NCI-H446 treated with DMSO at 0.1 percent for 48 hours (cell line): ENCODE measurements at regions not wholly inside any gene's neighbourhood (a gene's known extent, or its start where the extent isn't known, plus 50 kb on each side); places are given as distances from the start of the nearest gene placed in this dataset.
"Not testable (repeated sequence)": the region's sequence is repeated elsewhere in the genome, so short reads cannot be mapped to it uniquely, and the experiment has no call there.

Experiments
- DNase-seq: peaks from one replicate; lab custom pipeline; 2025; lab: John Stamatoyannopoulos, UW

GRCh38 chr1:101550581-101550980 is 313.8 kb downstream of the S1PR1 start:
- DNase-seq, result no peak

DNA sequence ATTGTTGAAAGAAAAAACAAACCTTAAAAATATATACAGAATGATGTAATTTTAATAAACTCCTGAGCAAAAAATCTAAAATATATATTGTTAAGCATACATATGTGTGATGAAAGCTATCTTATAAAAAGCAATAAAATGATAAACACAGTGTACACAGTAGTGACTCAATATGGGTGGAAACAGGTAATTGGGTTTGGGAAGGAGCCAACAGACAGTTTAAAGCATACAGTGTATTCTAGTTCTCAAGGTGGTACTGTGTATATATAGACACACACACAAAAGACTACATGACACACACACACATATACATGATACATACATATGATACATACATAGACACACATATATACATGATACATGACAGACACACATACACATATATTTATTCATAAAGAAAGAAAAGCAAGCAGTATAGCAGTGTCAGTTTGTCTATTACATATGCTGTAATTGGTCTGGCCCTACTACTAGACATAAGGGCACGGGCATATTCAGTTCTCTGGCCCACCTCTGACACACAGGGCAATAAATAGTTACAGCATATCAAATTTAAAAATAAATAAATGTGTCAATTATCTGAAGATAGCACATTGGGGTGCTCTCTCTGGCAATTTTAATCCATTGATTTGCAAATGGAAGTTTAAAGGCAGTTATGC is 330.2 kb downstream of the S1PR1 start:
- DNase-seq, result no peak

DNA sequence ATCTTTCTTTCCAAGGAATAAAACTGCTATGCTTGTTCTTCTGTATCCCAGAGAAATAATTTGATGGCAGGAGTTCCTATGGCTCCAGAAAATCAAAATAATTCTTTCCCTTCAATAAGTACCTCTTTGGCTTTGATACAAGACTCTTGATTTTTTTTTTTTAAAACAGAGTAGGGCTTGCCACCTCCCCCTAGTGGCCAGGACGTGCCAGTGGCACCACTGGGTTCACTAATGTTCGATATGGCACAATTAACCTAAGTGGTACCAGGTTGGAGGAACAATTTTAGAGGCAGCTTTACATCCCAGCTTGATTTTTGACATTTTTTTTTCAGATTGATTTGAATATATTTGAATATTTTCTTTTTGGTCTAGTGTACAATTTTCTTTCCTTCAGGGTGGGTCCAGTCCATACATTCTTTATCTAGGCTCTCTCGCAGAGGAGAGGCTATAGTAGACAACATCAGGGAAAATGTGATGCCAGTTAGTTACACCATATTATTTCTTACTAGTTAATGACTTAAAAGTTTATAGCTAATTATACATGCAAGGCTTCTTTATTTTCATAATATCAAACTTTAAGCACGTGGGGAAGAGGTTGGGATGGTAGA is 330.9 kb downstream of the S1PR1 start:
- DNase-seq, result peak; percentile 14

GRCh38 chr1:101587741-101588140 is 350.9 kb downstream of the S1PR1 start:
- no peak for DNase-seq

- DNase-seq, result no peak
Observed at GRCh38 chr1:101588677-101589076, 351.9 kb downstream of the S1PR1 start.

- peak; percentile 47 for DNase-seq
Observed at GRCh38 chr1:101592845-101593244, 356.0 kb downstream of the S1PR1 start.

- no peak for DNase-seq
Observed at GRCh38 chr1:101595881-101596374, 359.1 kb downstream of the S1PR1 start.

DNA sequence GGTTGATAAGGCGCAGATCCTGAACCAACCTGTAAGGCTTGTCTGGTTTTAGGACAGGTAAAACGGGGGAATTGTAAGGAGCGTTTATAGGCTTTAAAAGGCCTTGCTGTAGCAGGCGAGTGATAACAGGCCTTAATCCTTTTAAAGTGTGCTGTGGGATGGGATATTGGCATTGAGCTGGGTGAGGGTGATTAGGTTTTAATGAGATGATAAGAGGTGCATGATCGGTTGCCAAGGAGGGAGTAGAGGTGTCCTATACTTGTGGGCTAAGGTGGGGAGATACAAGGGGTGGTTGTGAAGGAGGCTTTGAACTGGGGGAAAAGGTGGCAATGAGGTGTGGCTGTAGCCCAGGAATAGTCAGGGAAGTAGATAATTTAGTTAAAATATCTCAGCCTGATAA is 363.8 kb downstream of the S1PR1 start:
- not testable (repeated sequence) for DNase-seq

DNA sequence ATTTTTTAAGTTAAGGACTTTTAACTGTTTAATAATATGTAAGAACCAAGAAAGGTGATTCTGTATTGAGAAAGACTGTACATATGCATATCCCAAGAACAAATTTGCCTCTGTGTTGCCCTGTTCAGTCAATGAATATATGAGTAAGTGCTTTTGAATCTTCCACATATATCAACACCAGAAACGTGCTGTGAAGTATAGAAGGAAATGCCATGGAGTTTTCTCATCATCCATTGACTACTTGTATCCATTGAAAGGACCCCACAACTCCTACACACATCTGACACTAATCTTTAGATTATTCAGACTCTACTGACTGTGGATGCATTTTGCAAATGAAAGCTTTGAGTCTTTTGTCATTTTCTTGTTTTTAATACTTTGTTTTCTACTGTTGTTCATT is 366.9 kb downstream of the S1PR1 start:
- DNase-seq, result no peak

GRCh38 chr1:101605878-101606277 is 369.1 kb downstream of the S1PR1 start:
- no peak for DNase-seq

- no peak for DNase-seq
Observed at GRCh38 chr1:101613546-101613945, 376.7 kb downstream of the S1PR1 start.

- DNase-seq, result no peak
Observed at GRCh38 chr1:101618900-101619299, 377.8 kb downstream of the OLFM3 start.

GRCh38 chr1:101632548-101633272 is 364.0 kb downstream of the OLFM3 start:
- DNase-seq, result no peak

- no peak for DNase-seq
Observed at GRCh38 chr1:101645810-101646209, 350.9 kb downstream of the OLFM3 start.

- no peak for DNase-seq
Observed at GRCh38 chr1:101652484-101652883, 344.2 kb downstream of the OLFM3 start.

DNA sequence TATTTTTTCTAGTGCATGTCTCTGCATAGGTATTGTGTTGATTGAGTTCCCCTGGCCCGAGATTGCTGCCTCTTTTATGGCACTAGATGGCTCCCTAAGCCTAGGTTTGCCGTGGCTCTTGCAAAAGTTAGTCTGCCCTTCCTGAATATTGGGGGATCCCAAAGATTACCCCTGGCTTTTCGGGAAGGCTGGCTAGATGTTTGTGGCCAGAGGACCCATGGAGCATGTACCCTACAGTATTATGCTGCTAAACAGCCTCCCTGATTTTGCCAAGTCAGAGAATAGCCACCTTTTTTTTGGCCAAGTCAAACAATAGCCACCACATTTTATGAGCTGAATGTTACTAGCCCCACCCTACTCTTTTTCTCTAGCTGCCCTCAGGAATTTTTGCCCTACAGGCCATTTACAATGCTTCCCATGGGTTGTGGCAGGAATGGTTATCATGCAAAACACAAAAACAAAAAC is 343.2 kb downstream of the OLFM3 start:
- peak; percentile 23 for DNase-seq

GRCh38 chr1:101664726-101665125 is 332.0 kb downstream of the OLFM3 start:
- no peak for DNase-seq

GRCh38 chr1:101667761-101668160 is 329.0 kb downstream of the OLFM3 start:
- no peak for DNase-seq

DNA sequence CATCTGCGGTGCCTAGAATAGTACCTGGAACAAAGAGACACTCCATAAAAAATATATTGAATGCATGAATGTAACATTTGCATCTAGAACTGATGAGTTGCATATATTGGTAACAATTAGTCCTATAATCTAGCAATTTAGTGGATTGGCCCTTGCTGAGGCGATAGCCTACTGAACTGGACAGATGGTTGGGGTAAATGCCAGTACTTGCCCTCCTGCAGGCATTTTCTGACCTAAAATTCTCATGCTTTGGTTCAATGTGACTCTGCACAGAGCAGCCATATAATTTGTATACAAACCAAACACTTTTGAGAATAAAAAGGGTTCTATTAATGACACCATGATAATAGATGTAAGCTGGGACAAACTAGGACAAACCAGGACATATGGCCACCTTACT is 313.6 kb downstream of the OLFM3 start:
- DNase-seq, result no peak

- DNase-seq, result no peak
Observed at GRCh38 chr1:101683561-101683960, 313.2 kb downstream of the OLFM3 start.

DNA sequence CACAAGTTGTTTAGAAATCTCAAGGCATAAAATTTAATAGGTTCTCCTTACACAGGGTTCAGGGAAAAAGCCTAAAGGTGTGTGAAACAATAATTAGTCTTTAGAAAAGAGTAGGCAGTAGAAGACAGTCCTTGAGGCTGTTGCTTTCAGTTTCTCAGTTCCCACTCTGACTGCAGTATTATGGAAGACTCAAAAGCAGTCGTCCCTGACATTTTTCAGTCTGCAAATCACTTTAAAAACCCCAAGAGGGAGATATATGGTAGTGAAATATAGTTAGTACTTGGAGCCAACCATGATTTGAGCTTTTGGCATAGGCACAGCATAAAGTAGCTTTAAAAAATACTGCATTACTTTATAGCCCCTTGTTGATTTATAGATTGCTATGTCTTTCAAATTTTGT is 299.7 kb downstream of the OLFM3 start:
- DNase-seq, result peak; percentile 53

DNA sequence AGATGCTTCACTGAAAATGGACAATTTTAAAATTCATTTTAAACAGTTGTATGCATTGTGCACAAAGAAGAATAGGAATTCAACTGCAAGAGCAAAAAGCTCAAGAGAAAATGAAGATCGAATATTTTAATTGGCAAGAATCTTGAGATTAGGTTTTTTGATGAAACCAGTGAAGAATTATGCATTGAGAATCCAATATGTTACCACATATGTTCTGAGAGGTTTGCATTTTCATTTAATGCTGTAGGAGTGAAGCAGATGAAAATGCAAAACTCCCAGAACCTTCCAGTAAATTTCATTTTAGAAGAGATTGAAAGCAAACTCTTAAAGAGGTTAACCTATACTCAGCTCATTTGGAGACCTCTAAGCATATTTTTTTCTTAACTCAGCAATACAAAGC is 298.0 kb downstream of the OLFM3 start:
- no peak for DNase-seq

- DNase-seq, result no peak
Observed at GRCh38 chr1:101704895-101705294, 291.8 kb downstream of the OLFM3 start.
